GM12878 (cell line): ENCODE measurements at regions not wholly inside any gene's neighbourhood (a gene's known extent, or its start where the extent isn't known, plus 50 kb on each side); places are given as distances from the start of the nearest gene placed in this dataset.

ENCODE experiments used
- ATAC-seq: fragments of 200-7000 bp; cut with Tn5 transposase; 3 replicates; pipeline ENCODE4 v1.9.1; 2020; ENCODE audit warnings: mild to moderate bottlenecking, moderate library complexity
- BruUV-seq: library from RNA; stranded (reverse); fragments of 400-500 nt; replicated peaks from 2 replicates; lab custom pipeline; 2021; lab: Mats Ljungman, UMichigan
- CTCF ChIA-PET: fragments of 300-600 bp; sonication (Branson Sonifier 250); formaldehyde crosslinking; extraction: SDS; loops from one replicate; lab custom pipeline; 2021; ENCODE audit warnings: inconsistent platforms; lab: Yijun Ruan, JAX
- POLR2A ChIA-PET: fragments of 350-600 bp; formaldehyde crosslinking; extraction: SDS; loops from one replicate; lab custom pipeline; 2021; ENCODE audit warnings: inconsistent platforms; lab: Charles Lee
- RAD21 ChIA-PET: fragments of 300-600 bp; sonication (Branson Sonifier 250); formaldehyde crosslinking; loops from one replicate; lab custom pipeline; 2023; ENCODE audit warnings: antibody characterized with exemption; ENCODE audit not compliant: unreplicated experiment; lab: Charles Lee
- SMC1A ChIA-PET: fragments of 300-600 bp; sonication (Branson Sonifier 250); formaldehyde crosslinking; loops from one replicate; lab custom pipeline; 2023; ENCODE audit not compliant: unreplicated experiment, uncharacterized antibody; lab: Charles Lee
- DNase-seq: peaks from one replicate; pipeline ENCODE4 v3.0.0-alpha.2; 2011; ENCODE audit warnings: low read depth, low spot score
- FAIRE-seq: peaks from 3 replicates; lab custom pipeline; 2011; peaks lifted over from hg19 to GRCh38; lab: Jason Lieb, UNC
- H2AFZ ChIP-seq: 2 replicates; pipeline ENCODE4 v1.6.0; 2011; ENCODE audit warnings: low read depth, low read length, control low read depth; ENCODE audit not compliant: control insufficient read depth
- H3K27ac ChIP-seq: 2 replicates; pipeline ENCODE4 v1.5.1; 2011; ENCODE audit warnings: control low read depth; ENCODE audit not compliant: control insufficient read depth, insufficient read depth
- H3K27me3 ChIP-seq, 2 experiments: replicated peaks in 1 of 2; 2 replicates each; pipeline versions ENCODE4 v1.6.0 to v1.6.1; 2011; ENCODE audit warnings: low read length in 1 of 2; ENCODE audit not compliant: control insufficient read depth in 2 of 2, insufficient read depth in 2 of 2
- H3K36me3 ChIP-seq, 2 experiments: 2 replicates each; pipeline ENCODE4 v1.5.1; 2011; ENCODE audit warnings: low read length in 1 of 2; ENCODE audit not compliant: control insufficient read depth in 2 of 2, insufficient read depth in 2 of 2
- H3K4me1 ChIP-seq: 2 replicates; pipeline ENCODE4 v1.6.1; 2011; ENCODE audit warnings: mild to moderate bottlenecking, low read length, moderate library complexity, mixed read lengths; ENCODE audit not compliant: control insufficient read depth, insufficient read depth
- H3K4me2 ChIP-seq: 2 replicates; pipeline ENCODE4 v1.6.0; 2011; ENCODE audit warnings: control low read depth; ENCODE audit not compliant: control insufficient read depth, insufficient read depth
- H3K4me3 ChIP-seq: fragments of 200-600 bp; sonication (generic); 2 replicates; pipeline ENCODE4 v1.5.1; 2016
- H3K79me2 ChIP-seq: 2 replicates; pipeline ENCODE4 v1.6.0; 2011; ENCODE audit warnings: low read length; ENCODE audit not compliant: control insufficient read depth, insufficient read depth
- H3K9ac ChIP-seq: 2 replicates; pipeline ENCODE4 v1.8.0; 2011; ENCODE audit warnings: low read length, control low read depth, mixed read lengths; ENCODE audit not compliant: control insufficient read depth, insufficient read depth
- H3K9me3 ChIP-seq: replicated peaks from 3 replicates; pipeline ENCODE4 v1.5.1; 2011; ENCODE audit warnings: mild to moderate bottlenecking, low read length; ENCODE audit not compliant: control insufficient read depth, insufficient read depth
- H4K20me1 ChIP-seq: 2 replicates; pipeline ENCODE4 v1.6.0; 2011; ENCODE audit not compliant: control insufficient read depth, insufficient read depth
- GABPA ChIP-seq: IDR thresholded peaks from 2 replicates; pipeline ENCODE4 v1.6.1; 2014; ENCODE audit warnings: antibody characterized with exemption, low read depth, mild to moderate bottlenecking, inconsistent platforms
- KAT2A ChIP-seq: conservative IDR thresholded peaks from 2 replicates; pipeline ENCODE4 v1.6.1; 2011; ENCODE audit warnings: low read depth, low read length; ENCODE audit not compliant: control insufficient read depth
- POLR2AphosphoS5 ChIP-seq: IDR thresholded peaks from 2 replicates; pipeline ENCODE4 v1.6.1; 2011; ENCODE audit warnings: mild to moderate bottlenecking, low read length, inconsistent platforms
- WGBS: methylation state at CpG from one replicate; pipeline ENCODE4 v1.1.6; 2016; ENCODE audit warnings: low lambda C conversion rate; ENCODE audit not compliant: insufficient replicate concordance, insufficient coverage; ENCODE audit errors: missing lambda C conversion rate; 5-methylcytosine and 5-hydroxymethylcytosine counted together
- in situ Hi-C: fragments of 300-500 bp; cut with MboI; formaldehyde crosslinking; loops from 9 replicates; pipeline ENCODE4 v1.14.3; 2018; ENCODE audit warnings: mixed read lengths
- intact Hi-C: fragments of 100-400 bp; cut with micrococcal nuclease; formaldehyde crosslinking; loops from one replicate; pipeline ENCODE4 v1.14.2; 2022; ENCODE audit not compliant: unreplicated experiment
- TF ChIP-seq, protein P1 (sequence below): fragments of 450-650 bp; IDR thresholded peaks from 2 replicates; pipeline ENCODE4 v1.6.1; 2017; ENCODE audit warnings: low read depth, mild to moderate bottlenecking, moderate library complexity
- TF ChIP-seq, protein P2 (sequence below): IDR thresholded peaks from 2 replicates; pipeline ENCODE4 v1.6.1; 2011; ENCODE audit warnings: low read depth, mild to moderate bottlenecking, low read length, moderate library complexity, borderline replicate concordance; ENCODE audit errors: extremely low read depth

DNA sequence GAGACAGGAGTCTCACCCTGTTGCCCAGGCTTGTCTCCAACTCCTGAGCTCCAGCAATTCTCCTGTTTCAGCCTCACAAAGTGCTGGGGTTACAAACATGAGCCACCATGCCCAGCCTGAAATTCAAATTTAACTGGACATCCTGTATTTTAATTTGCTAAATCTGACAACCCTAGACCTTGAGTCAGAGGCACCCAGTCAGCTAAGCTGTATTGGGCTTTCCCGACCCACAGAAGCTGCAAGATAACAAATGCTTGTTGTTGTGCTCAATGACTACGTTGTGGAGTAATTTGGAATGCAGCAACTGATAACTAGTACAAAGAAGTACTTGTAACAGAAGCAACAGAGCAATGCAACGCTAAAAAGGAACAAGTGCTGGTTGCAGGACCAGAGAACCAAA, 533.1 kb downstream of the NTRK2 start:
- no peak for ATAC-seq
- CTCF ChIA-PET, result no interaction called here
- Histone ChIP-seq H4K20me1 (no peaks in the 10 kb centered on the region), H3K4me3 (no peak overlapping the region), H2AFZ (no peak overlapping the region), H3K4me1 (no peaks in the 10 kb centered on the region), H3K9me3 (no peaks in the 10 kb centered on the region), H3K9ac (no peak overlapping the region), H3K27me3 (no peaks in the 10 kb centered on the region), H3K36me3 (no peaks in the 10 kb centered on the region), H3K27ac (no peak overlapping the region), H3K4me2 (no peak overlapping the region), H3K79me2 (no peaks in the 10 kb centered on the region)
- RAD21 ChIA-PET, result no interaction called here
- in situ Hi-C loops, result no loop called here
- BruUV-seq, result no TSS peak
- intact Hi-C loops, result no loop called here
- no peak for DNase-seq
- POLR2A ChIA-PET, result no interaction called here
- TF ChIP-seq, protein P1, sequence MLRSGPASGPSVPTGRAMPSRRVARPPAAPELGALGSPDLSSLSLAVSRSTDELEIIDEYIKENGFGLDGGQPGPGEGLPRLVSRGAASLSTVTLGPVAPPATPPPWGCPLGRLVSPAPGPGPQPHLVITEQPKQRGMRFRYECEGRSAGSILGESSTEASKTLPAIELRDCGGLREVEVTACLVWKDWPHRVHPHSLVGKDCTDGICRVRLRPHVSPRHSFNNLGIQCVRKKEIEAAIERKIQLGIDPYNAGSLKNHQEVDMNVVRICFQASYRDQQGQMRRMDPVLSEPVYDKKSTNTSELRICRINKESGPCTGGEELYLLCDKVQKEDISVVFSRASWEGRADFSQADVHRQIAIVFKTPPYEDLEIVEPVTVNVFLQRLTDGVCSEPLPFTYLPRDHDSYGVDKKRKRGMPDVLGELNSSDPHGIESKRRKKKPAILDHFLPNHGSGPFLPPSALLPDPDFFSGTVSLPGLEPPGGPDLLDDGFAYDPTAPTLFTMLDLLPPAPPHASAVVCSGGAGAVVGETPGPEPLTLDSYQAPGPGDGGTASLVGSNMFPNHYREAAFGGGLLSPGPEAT, result no peak
- TF ChIP-seq KAT2A, result no peak
- TF ChIP-seq, protein P2, sequence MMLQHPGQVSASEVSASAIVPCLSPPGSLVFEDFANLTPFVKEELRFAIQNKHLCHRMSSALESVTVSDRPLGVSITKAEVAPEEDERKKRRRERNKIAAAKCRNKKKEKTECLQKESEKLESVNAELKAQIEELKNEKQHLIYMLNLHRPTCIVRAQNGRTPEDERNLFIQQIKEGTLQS, result no peak
- TF ChIP-seq GABPA, result no peak
- no peak for TF ChIP-seq POLR2AphosphoS5
- WGBS, result 25% methylated on average over 3 of the region's 3 CpGs
- SMC1A ChIA-PET, result no interaction called here
- FAIRE-seq, result no peak
